Natural killer cell (primary cell): ENCODE measurements at regions not wholly inside any gene's neighbourhood (a gene's known extent, or its start where the extent isn't known, plus 50 kb on each side); places are given as distances from the start of the nearest gene placed in this dataset.

Experiments used
- ATAC-seq, 3 donors: fragments of 150-1000 bp in 2 of 3; fragments of 200-7000 bp in 1 of 3; cut with Tn5 transposase; 1 replicate in 1 of 3; 2 replicates in 2 of 3; pipeline ENCODE4 v1.10.0; 2021; ENCODE audit warnings: mild to moderate bottlenecking in 2 of 3, moderate library complexity in 2 of 3
- DNase-seq, 2 donors: peaks; one replicate each; pipeline versions ENCODE4 v3.0.0 to v3.0.0-alpha.2; 2013 to 2021; ENCODE audit warnings: mixed read lengths in 1 of 2
- H3K27ac ChIP-seq: one replicate; pipeline ENCODE4 v1.5.1; 2013; ENCODE audit warnings: mild to moderate bottlenecking, low read length
- H3K27me3 ChIP-seq: one replicate; pipeline ENCODE4 v1.6.1; 2013; ENCODE audit warnings: low read length; ENCODE audit not compliant: control insufficient read depth, insufficient read depth
- H3K36me3 ChIP-seq: one replicate; pipeline ENCODE4 v1.6.1; 2013; ENCODE audit warnings: low read length; ENCODE audit not compliant: control insufficient read depth, insufficient read depth
- H3K4me1 ChIP-seq: one replicate; pipeline ENCODE4 v1.6.1; 2013; ENCODE audit warnings: low read length; ENCODE audit not compliant: control insufficient read depth, insufficient read depth
- H3K4me3 ChIP-seq: one replicate; pipeline ENCODE4 v1.5.1; 2013; ENCODE audit warnings: low read length
- H3K9me3 ChIP-seq: one replicate; pipeline ENCODE4 v1.6.1; 2013; ENCODE audit warnings: low read length; ENCODE audit not compliant: control insufficient read depth, insufficient read depth
- H3K27ac Mint-ChIP-seq, 2 donors: one replicate each; pipeline ENCODE4 v1.8.0; 2022; ENCODE audit warnings: mild to moderate bottlenecking in 2 of 2, mixed read lengths in 2 of 2, moderate library complexity in 1 of 2
- H3K27me3 Mint-ChIP-seq, 2 donors: one replicate each; pipeline ENCODE4 v1.8.0; 2022; ENCODE audit warnings: low read depth in 2 of 2, mixed read lengths in 2 of 2
- H3K36me3 Mint-ChIP-seq: one replicate; pipeline ENCODE4 v1.8.0; 2022; ENCODE audit warnings: mixed read lengths
- H3K4me1 Mint-ChIP-seq, 2 donors: one replicate each; pipeline ENCODE4 v1.8.0; 2022; ENCODE audit warnings: mixed read lengths in 2 of 2
- H3K4me3 Mint-ChIP-seq: one replicate; pipeline ENCODE4 v1.8.0; 2022; ENCODE audit warnings: mild to moderate bottlenecking, moderate library complexity, mixed read lengths
- H3K9me3 Mint-ChIP-seq, 2 donors: one replicate each; pipeline ENCODE4 v1.8.0; 2022; ENCODE audit warnings: mixed read lengths in 2 of 2
- WGBS: methylation state at CpG from one replicate; pipeline ENCODE4 v1.1.7; 2013; ENCODE audit warnings: missing lambda C conversion rate; ENCODE audit not compliant: insufficient coverage; 5-methylcytosine and 5-hydroxymethylcytosine counted together
- intact Hi-C: fragments of 100-400 bp; cut with micrococcal nuclease; formaldehyde crosslinking; loops from one replicate; pipeline ENCODE4 v1.14.2; 2022
- TF ChIP-seq, protein P1 (sequence below): fragments of 200-600 bp; IDR thresholded peaks from one replicate; pipeline ENCODE4 v1.8.0; 2022; ENCODE audit warnings: antibody characterized with exemption

DNA sequence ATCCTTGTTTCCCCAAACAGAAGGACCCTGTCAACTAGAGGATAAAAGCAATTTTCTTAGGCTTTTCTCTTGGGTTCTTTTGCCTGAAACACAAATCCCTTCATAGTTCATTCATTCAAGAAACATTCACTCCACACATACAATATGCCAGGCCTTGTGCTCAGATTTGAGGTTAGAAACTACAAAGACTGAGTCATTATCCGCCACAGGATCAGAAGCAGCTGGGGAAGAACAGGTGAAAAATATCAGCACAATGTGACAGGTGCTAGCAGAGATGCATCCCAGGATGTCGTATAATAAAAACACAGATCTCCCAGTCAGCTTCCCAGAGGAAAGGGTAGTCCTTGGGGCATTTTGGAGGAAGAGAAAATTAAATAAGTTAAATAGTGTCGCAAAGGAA lies 172.4 kb downstream of the LRATD1 start:
- no peaks in the 10 kb centered on the region for H3K36me3 ChIP-seq
- Mint-ChIP-seq H3K4me3 (no peak overlapping the region), H3K36me3 (no peaks in the 10 kb centered on the region), H3K27me3 (no peaks in the 10 kb centered on the region), H3K9me3 (peaks cover 10 to 31% of the 10 kb centered on the region in 2 donors), H3K4me1 (no peaks in the 10 kb centered on the region), H3K27ac (no peak overlapping the region)
- intact Hi-C loops, result no loop called here
- peaks cover 5% of the 10 kb centered on the region for H3K9me3 ChIP-seq
- ATAC-seq (no peak), DNase-seq (no peak)
- TF ChIP-seq, protein P1, sequence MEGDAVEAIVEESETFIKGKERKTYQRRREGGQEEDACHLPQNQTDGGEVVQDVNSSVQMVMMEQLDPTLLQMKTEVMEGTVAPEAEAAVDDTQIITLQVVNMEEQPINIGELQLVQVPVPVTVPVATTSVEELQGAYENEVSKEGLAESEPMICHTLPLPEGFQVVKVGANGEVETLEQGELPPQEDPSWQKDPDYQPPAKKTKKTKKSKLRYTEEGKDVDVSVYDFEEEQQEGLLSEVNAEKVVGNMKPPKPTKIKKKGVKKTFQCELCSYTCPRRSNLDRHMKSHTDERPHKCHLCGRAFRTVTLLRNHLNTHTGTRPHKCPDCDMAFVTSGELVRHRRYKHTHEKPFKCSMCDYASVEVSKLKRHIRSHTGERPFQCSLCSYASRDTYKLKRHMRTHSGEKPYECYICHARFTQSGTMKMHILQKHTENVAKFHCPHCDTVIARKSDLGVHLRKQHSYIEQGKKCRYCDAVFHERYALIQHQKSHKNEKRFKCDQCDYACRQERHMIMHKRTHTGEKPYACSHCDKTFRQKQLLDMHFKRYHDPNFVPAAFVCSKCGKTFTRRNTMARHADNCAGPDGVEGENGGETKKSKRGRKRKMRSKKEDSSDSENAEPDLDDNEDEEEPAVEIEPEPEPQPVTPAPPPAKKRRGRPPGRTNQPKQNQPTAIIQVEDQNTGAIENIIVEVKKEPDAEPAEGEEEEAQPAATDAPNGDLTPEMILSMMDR, result no peak
- no peaks in the 10 kb centered on the region for H3K4me1 ChIP-seq
- WGBS, result 88% methylated on average over 3 of the region's 3 CpGs
- H3K27ac ChIP-seq, result no peak overlapping the region
- H3K27me3 ChIP-seq, result no peaks in the 10 kb centered on the region
- no peak overlapping the region for H3K4me3 ChIP-seq

DNA sequence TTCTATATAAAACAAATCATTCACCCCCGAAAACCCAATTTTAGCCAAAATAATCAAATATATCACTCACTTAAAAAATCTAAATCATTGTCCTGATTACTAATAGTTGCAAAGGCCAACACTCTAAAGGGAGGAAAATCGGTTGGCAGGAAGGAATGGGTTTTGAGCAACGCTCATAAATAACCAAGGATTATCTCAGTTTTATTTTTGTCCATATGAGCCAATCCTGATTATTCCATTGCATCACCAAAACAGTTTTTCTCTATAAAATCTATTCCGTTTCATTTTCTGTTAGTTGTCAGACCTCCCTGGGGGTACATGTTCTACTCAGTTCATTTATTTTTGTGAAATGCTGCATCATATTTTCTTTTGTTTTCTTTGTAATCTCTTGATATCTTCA lies 174.1 kb downstream of the LRATD1 start:
- Histone ChIP-seq H3K36me3 (no peaks in the 10 kb centered on the region), H3K4me3 (no peak overlapping the region), H3K9me3 (peaks cover 5% of the 10 kb centered on the region), H3K27me3 (no peaks in the 10 kb centered on the region), H3K4me1 (no peaks in the 10 kb centered on the region), H3K27ac (no peak overlapping the region)
- intact Hi-C loops, result no loop called here
- Mint-ChIP-seq H3K36me3 (no peaks in the 10 kb centered on the region), H3K27ac (no peak overlapping the region), H3K27me3 (no peaks in the 10 kb centered on the region), H3K4me1 (no peaks in the 10 kb centered on the region), H3K9me3 (peaks cover 12 to 21% of the 10 kb centered on the region in 2 donors), H3K4me3 (no peak overlapping the region)
- ATAC-seq (no peak), DNase-seq (no peak)
- TF ChIP-seq, protein P1, result no peak
- 84% methylated on average over 4 of the region's 4 CpGs for WGBS

DNA sequence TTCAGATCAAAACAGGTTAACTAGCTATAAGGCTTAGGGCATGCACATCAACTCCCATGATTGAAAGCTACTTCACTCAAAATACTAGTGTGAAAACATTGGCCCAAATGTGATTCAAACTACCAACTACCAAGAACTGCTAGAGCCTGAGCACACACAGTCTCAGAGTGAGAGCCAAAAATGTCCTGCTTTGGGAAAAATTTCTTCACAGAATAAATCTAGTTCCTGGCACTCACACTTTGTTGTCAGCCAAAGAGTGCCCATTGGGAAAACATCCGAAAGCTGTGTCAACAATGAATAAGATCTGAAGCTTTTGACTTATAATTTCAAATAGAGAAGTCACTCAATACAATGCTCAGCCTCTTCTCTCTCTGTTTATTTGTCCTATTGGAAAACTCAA lies 182.7 kb downstream of the LRATD1 start:
- intact Hi-C loops, result no loop called here
- Histone ChIP-seq H3K4me3 (no peak overlapping the region), H3K36me3 (no peaks in the 10 kb centered on the region), H3K4me1 (no peaks in the 10 kb centered on the region), H3K9me3 (no peaks in the 10 kb centered on the region), H3K27me3 (no peaks in the 10 kb centered on the region), H3K27ac (no peak overlapping the region)
- WGBS, result 56% methylated on average over 1 of the region's 1 CpG
- Mint-ChIP-seq H3K27me3 (no peaks in the 10 kb centered on the region), H3K4me1 (no peaks in the 10 kb centered on the region), H3K9me3 (peaks cover 17 to 25% of the 10 kb centered on the region in 2 donors), H3K36me3 (no peaks in the 10 kb centered on the region), H3K27ac (no peak overlapping the region), H3K4me3 (no peak overlapping the region)
- DNase-seq (no peak), ATAC-seq (no peak)
- TF ChIP-seq, protein P1, result no peak
